ENCODE measurements at regions not wholly inside any gene's neighbourhood (a gene's known extent, or its start where the extent isn't known, plus 50 kb on each side); places are given as distances from the start of the nearest gene placed in this dataset.

- TF ChIP-seq CTCF (IDR thresholded peaks at IDR 0.05; ENCODE audit: low read length) = no peak
- TF ChIP-seq EZH2phosphoT487 (IDR thresholded peaks at IDR 0.05; ENCODE audit: low read length) = no peak
Measured at GRCh38 chr21:35329940-35330660, 281.0 kb upstream of the RUNX1 start.
